ENCODE measurements at regions not wholly inside any gene's neighbourhood (a gene's known extent, or its start where the extent isn't known, plus 50 kb on each side); places are given as distances from the start of the nearest gene placed in this dataset.
A peak's percentile ranks its signal among the peaks of the same experiment; 100 is the strongest.

DNA sequence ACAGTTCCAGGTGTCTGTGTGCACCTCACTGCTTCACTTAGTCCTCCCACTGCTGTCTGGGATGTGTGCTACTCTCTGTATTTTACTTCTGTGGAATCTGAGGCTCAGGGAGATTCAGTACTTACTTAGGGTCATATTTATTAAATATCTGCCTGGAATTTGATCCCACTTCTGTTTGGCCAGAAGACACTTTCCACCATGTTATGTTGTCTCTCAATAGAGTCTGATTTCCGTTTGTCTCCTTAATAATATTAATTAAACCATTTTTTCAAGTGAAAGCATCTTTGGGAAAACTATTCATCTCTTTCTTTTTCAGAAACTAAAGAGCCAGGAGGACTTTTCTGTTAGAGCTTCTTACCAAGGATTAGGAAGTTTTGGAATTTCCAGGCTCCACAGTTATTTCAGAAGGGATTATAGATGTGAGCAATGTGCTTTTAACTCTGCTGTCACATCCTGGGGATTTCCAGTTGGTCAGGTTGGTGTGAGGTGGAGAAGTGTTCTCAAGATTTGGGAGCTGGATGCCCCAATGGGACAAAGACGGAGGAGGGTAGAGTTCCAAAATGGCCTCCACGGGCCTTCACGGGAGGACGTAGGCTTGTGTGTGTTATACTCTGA, 156.8 kb upstream of the RALGAPA2 start:
- ATAC-seq (no peak), DNase-seq (no peak)
- TF ChIP-seq, protein P1, sequence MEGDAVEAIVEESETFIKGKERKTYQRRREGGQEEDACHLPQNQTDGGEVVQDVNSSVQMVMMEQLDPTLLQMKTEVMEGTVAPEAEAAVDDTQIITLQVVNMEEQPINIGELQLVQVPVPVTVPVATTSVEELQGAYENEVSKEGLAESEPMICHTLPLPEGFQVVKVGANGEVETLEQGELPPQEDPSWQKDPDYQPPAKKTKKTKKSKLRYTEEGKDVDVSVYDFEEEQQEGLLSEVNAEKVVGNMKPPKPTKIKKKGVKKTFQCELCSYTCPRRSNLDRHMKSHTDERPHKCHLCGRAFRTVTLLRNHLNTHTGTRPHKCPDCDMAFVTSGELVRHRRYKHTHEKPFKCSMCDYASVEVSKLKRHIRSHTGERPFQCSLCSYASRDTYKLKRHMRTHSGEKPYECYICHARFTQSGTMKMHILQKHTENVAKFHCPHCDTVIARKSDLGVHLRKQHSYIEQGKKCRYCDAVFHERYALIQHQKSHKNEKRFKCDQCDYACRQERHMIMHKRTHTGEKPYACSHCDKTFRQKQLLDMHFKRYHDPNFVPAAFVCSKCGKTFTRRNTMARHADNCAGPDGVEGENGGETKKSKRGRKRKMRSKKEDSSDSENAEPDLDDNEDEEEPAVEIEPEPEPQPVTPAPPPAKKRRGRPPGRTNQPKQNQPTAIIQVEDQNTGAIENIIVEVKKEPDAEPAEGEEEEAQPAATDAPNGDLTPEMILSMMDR (IDR thresholded peaks at IDR 0.05) = no peak
- H3K27ac ChIP-seq = no peak overlapping the region
- H3K4me1 ChIP-seq = no peaks in the 10 kb centered on the region
- intact Hi-C loops (cut with DNase I) = loop anchor here (10.0 kb wide), 1 partner anchor 636 kb away; no protein-coding TSS in a partner anchor
- no peak overlapping the region for H3K4me3 ChIP-seq
- H3K27me3 ChIP-seq = peaks cover 14% of the 10 kb centered on the region
- no peaks in the 10 kb centered on the region for H3K9me3 ChIP-seq
- H3K36me3 ChIP-seq = no peaks in the 10 kb centered on the region

DNA sequence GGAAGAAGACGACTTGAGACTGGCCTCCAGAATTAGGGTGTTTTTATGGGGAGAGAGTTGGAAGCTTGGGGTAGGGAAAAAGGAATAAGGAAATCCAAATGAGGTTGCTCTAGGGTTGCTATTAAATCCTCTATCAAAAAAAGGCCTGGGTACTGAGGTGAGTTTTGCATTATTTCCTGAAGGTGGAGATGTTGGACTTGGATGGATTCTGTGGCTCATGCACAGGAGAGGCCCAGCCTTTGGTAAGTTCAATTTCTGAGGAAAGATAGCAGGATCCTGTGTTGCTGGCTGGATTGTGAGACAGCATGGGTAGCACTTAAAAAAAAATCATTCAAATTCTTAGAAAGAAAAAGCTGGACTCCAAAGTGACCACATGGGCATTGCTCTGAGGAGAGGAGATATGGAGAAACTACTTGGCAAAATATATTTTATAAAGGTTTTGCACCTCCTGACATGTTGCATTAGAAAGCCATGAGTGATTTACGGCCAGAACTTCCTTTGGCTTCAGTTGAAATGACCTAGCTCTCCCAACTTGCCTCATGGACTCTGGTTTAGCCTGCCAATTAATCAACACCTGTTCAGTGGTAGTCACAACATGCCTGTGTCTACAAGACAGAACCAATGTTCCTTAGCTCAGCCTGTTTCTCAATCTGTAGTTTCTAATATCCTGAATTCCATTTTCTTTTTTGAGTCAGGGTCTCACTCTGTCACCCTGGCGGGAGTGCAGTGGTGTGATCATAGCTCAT, 152.1 kb upstream of the RALGAPA2 start:
- Histone ChIP-seq H3K27ac (no peak overlapping the region), H3K4me1 (no peaks in the 10 kb centered on the region), H3K36me3 (no peaks in the 10 kb centered on the region), H3K4me3 (no peak overlapping the region), H3K9me3 (no peaks in the 10 kb centered on the region), H3K27me3 (no peaks in the 10 kb centered on the region)
- ATAC-seq = no peak
- intact Hi-C loops (cut with DNase I) = loop anchor here (10.0 kb wide), 1 partner anchor 640 kb away; no protein-coding TSS in a partner anchor
- TF ChIP-seq, protein P1 (IDR thresholded peaks at IDR 0.05) = peak; percentile 5
- DNase-seq = no peak

DNA sequence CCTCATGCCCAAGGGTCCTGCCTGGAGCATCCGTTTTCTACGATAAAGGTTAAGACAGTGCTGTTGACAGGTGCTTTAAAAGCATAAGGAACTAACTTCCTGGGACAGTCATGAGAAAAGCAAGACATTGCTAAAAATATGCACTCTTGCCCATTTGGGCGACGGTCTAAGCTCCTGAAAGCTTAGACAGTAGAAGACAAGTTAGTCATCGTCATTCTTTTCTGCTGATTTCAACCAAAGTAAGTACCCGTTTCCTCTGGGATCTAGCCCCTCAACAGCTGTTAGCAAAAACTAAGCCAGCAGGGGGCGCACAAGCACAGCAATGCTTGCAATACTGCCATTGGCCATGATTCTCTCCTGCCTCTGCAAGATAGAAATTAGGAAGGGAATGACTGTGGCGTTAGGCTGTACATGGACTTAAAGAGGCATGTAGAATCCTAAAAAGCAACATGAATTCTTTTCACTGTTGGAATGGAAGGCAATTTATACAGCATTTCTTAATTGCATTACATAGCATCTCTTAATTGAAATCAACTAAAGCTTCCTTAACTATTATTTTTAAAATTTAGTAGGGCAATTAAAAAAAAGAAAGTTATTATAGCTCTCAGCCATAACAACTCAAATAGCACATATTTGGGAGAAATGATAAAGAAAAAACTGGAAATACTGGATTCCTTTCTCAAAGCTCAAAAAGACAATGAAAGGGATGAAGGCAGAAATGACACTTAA, 147.8 kb upstream of the RALGAPA2 start:
- ATAC-seq (peak; percentile 93), DNase-seq (peak; percentile 90)
- TF ChIP-seq, protein P1 (IDR thresholded peaks at IDR 0.05) = peak; percentile 96
- intact Hi-C loops (cut with DNase I) = loop anchor here (10.0 kb wide), 1 partner anchor 645 kb away; no protein-coding TSS in a partner anchor
- no peaks in the 10 kb centered on the region for H3K4me1 ChIP-seq
- no peaks in the 10 kb centered on the region for H3K36me3 ChIP-seq
- H3K27ac ChIP-seq = no peak overlapping the region
- H3K27me3 ChIP-seq = peaks cover 10% of the 10 kb centered on the region
- no peak overlapping the region for H3K4me3 ChIP-seq
- H3K9me3 ChIP-seq = no peaks in the 10 kb centered on the region

DNA sequence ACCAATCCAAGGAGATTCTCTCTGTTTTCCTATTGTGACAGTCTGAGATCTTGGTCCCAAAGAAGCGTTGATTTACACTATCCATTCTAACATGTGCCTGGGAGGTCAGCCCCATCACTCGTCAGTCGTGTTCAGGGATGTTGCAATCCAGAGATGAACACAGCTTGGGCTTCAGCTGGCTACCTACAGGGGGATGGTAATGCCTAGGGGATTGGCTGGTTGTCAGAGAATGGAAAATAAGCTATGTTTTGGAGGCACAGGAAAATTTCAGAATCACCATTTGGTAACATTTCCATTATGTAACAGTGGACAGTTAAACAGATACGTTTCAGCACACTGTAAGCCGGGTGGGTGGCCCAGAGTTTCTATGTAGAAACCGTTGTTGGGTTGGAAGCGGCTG, 147.1 kb upstream of the RALGAPA2 start:
- Histone ChIP-seq H3K4me3 (no peak overlapping the region), H3K27me3 (peaks cover 10% of the 10 kb centered on the region), H3K9me3 (no peaks in the 10 kb centered on the region), H3K27ac (no peak overlapping the region), H3K4me1 (no peaks in the 10 kb centered on the region), H3K36me3 (no peaks in the 10 kb centered on the region)
- DNase-seq (no peak), ATAC-seq (no peak)
- TF ChIP-seq, protein P1 (IDR thresholded peaks at IDR 0.05) = no peak
- intact Hi-C loops (cut with DNase I) = no loop called here

DNA sequence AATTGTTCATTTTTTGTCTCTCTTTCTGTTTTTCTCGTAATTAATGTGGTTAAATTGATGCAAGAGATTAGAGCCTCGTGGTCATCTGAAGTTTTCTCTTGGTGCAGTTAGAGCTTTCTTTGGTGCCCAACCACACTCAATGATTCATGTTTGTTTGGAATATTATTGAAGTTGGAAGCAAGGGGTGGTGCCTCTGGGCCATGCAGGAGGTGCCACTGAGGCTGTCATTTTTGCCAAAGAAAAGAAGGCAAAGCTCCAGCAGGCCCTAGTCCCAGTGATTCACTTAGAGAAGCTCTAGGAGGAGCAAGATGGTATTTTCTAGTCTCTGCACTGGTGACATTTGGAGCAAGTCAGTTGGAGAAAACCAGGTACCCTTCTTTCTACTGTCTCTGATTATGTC, 144.5 kb upstream of the RALGAPA2 start:
- Histone ChIP-seq H3K27me3 (peaks cover 10% of the 10 kb centered on the region), H3K4me3 (no peak overlapping the region), H3K36me3 (no peaks in the 10 kb centered on the region), H3K4me1 (no peaks in the 10 kb centered on the region), H3K9me3 (no peaks in the 10 kb centered on the region), H3K27ac (no peak overlapping the region)
- intact Hi-C loops (cut with DNase I) = no loop called here
- DNase-seq (no peak), ATAC-seq (no peak)
- TF ChIP-seq, protein P1 (IDR thresholded peaks at IDR 0.05) = no peak

All from upper lobe of right lung (tissue), 1 donor.